Stimulated activated CD4-positive, alpha-beta T cell treated with anti-CD3 and anti-CD28 coated beads, Interleukin-12 subunit alpha, Interleukin-12 subunit beta, amount 100 ng/mL, for 48 hours (primary cell): ENCODE measurements at regions not wholly inside any gene's neighbourhood (a gene's known extent, or its start where the extent isn't known, plus 50 kb on each side); places are given as distances from the start of the nearest gene placed in this dataset.

Source experiments
- DNase-seq, 3 donors: peaks; one replicate each; pipeline ENCODE4 v3.0.0-alpha.2; 2020; ENCODE audit warnings: low read depth in 2 of 3, low spot score in 1 of 3

DNA sequence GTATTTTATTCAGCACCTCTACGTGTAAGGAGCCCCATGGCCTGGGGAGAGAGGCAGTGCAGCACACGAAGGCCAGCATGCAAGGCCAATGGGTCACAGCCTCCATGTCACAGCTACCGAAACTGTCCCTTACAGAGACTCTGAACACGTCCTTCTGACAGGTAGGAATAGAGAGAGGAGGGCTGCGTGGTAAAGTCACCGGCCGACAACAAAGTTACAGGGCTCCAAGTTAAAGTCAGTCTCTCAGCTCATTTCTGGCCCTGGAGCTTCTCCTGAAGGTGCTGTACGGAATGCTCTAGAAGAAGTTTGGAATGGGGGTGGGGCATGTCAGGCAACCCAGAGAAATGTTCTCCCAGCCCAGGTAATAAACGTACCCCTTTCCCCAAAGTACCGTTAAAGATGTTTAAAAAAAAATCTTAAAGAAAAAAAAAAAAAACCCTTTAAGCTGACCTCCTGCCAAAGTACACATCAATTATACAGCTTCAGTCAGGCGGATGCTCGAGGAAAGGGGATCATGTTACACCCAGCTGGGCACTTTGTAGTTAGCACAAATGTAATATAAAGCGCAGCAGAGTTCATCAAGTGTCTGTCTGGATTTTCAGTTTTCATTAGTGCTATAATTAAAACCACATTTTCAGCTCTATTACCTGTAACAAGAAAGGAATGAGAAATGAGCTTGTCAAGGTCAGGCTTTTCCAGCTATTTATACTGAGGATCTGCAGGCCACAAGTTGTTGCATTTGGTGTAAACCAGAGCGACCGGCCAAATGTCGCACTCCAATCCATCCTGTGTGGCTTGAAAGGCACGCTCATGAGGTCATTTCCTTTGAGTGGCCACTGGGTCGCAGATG lies 53.3 kb upstream of the CDKN3 start:
- DNase-seq, result no peak

DNA sequence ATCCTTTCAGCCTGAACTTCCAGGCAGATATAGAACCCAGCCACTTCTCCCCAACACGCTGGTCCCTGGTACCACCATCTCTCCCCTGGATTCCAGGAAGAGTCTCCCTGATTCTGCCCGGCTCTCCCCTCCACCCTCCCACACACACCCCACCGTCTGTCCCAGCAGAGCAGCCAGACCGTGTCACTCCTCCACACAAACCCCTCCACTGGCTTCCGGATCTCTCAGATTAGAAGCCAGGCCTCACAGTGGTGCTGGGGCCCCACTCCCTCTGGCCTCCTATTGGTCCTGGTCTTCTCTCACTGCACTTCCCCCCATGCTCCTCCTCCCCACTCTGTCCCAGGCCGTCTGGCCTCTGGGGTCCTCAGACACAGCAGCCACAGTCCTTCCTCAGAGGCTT lies 52.4 kb upstream of the CDKN3 start:
- no peak for DNase-seq

DNA sequence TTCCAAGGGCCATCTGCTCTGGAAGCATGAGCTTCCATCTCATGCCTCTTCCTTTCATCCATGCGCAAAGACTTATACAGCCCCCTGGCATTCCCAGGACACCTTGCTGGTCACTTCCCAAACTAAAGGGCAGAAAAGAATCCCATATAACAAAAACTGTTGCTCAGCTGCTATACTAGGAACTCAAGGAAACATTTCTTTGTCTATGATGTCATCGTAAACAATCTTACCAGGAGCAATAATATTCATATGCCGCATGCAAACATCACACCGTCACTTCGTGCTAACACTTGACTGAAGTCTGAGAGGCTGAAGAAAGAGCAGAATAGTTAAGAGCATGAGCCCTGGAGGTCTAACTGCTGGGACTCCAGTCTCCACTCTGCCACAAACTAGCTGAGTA lies 50.5 kb upstream of the CDKN3 start:
- DNase-seq, result no peak
